Upper lobe of right lung (tissue), 1 donor: ENCODE measurements at regions not wholly inside any gene's neighbourhood (a gene's known extent, or its start where the extent isn't known, plus 50 kb on each side); places are given as distances from the start of the nearest gene placed in this dataset.
A peak's percentile ranks its signal among the peaks of the same experiment; 100 is the strongest.

ENCODE experiments used
- ATAC-seq: fragments of 200-7000 bp; cut with Tn5 transposase; one replicate; pipeline ENCODE4 v1.9.1; 2020; ENCODE audit warnings: mild to moderate bottlenecking, moderate library complexity
- DNase-seq: peaks from one replicate; pipeline ENCODE4 v3.0.0-alpha.2; 2020
- H3K27ac ChIP-seq: fragments of 200-600 bp; one replicate; pipeline ENCODE4 v1.8.0; 2022
- H3K27me3 ChIP-seq: fragments of 200-600 bp; one replicate; pipeline ENCODE4 v1.8.0; 2022; ENCODE audit warnings: mild to moderate bottlenecking
- H3K36me3 ChIP-seq: fragments of 200-600 bp; one replicate; pipeline ENCODE4 v1.8.0; 2022
- H3K4me1 ChIP-seq: fragments of 200-600 bp; one replicate; pipeline ENCODE4 v1.8.0; 2022
- H3K4me3 ChIP-seq: fragments of 200-600 bp; one replicate; pipeline ENCODE4 v1.8.0; 2022; ENCODE audit warnings: mild to moderate bottlenecking
- H3K9me3 ChIP-seq: fragments of 200-600 bp; one replicate; pipeline ENCODE4 v1.8.0; 2022
- CTCF ChIP-seq: fragments of 200-600 bp; IDR thresholded peaks from one replicate; pipeline ENCODE4 v1.8.0; 2022; ENCODE audit warnings: antibody characterized with exemption
- intact Hi-C: fragments of 100-400 bp; cut with DNase I; formaldehyde crosslinking; loops from one replicate; pipeline ENCODE4 v1.11.0; 2022
- donor health status: DM: no; HTN: yes; CAD: no; lungs with severe emphysema.

GRCh38 chr1:56222914-56223540 lies 356.3 kb downstream of the PLPP3 start:
- no peak for TF ChIP-seq CTCF
- DNase-seq (no peak), ATAC-seq (peak; percentile 74)
- no peaks in the 10 kb centered on the region for H3K36me3 ChIP-seq
- intact Hi-C loops, result no loop called here
- H3K27me3 ChIP-seq, result no peaks in the 10 kb centered on the region
- no peak overlapping the region for H3K27ac ChIP-seq
- H3K4me3 ChIP-seq, result no peak overlapping the region
- H3K9me3 ChIP-seq, result no peaks in the 10 kb centered on the region
- no peaks in the 10 kb centered on the region for H3K4me1 ChIP-seq

- H3K9me3 ChIP-seq, result no peaks in the 10 kb centered on the region
- TF ChIP-seq CTCF, result no peak
- ATAC-seq (no peak), DNase-seq (no peak)
- intact Hi-C loops, result no loop called here
- no peaks in the 10 kb centered on the region for H3K36me3 ChIP-seq
- no peak overlapping the region for H3K4me3 ChIP-seq
- H3K27ac ChIP-seq, result no peak overlapping the region
- H3K4me1 ChIP-seq, result no peaks in the 10 kb centered on the region
- H3K27me3 ChIP-seq, result no peaks in the 10 kb centered on the region
Measured at GRCh38 chr1:56220021-56220420, 359.3 kb downstream of the PLPP3 start.

- DNase-seq, result no peak
- no peak for TF ChIP-seq CTCF
Measured at GRCh38 chr1:56218023-56218422, 361.3 kb downstream of the PLPP3 start.

GRCh38 chr1:56216218-56216617 lies 363.1 kb downstream of the PLPP3 start:
- Histone ChIP-seq H3K4me3 (no peak overlapping the region), H3K9me3 (no peaks in the 10 kb centered on the region), H3K27me3 (no peaks in the 10 kb centered on the region), H3K27ac (no peak overlapping the region), H3K4me1 (no peaks in the 10 kb centered on the region), H3K36me3 (no peaks in the 10 kb centered on the region)
- ATAC-seq, result peak; percentile 70
- intact Hi-C loops, result no loop called here
- DNase-seq, result no peak
- no peak for TF ChIP-seq CTCF

More at GRCh38 chr1:56218023-56218422, 361.3 kb downstream of the PLPP3 start:
- Histone ChIP-seq H3K27ac (no peak overlapping the region), H3K4me1 (no peaks in the 10 kb centered on the region), H3K4me3 (no peak overlapping the region), H3K9me3 (no peaks in the 10 kb centered on the region), H3K27me3 (no peaks in the 10 kb centered on the region), H3K36me3 (no peaks in the 10 kb centered on the region)
- ATAC-seq, result no peak
- intact Hi-C loops, result no loop called here

GRCh38 chr1:56215771-56216170 lies 363.6 kb downstream of the PLPP3 start:
- H3K27me3 ChIP-seq, result no peaks in the 10 kb centered on the region
- no peak overlapping the region for H3K4me3 ChIP-seq
- no peaks in the 10 kb centered on the region for H3K9me3 ChIP-seq
- ATAC-seq, result no peak
- no peaks in the 10 kb centered on the region for H3K4me1 ChIP-seq
- no peak for DNase-seq
- intact Hi-C loops, result no loop called here
- no peak overlapping the region for H3K27ac ChIP-seq
- TF ChIP-seq CTCF, result no peak
- H3K36me3 ChIP-seq, result no peaks in the 10 kb centered on the region

GRCh38 chr1:56215086-56215485 lies 364.3 kb downstream of the PLPP3 start:
- DNase-seq (no peak), ATAC-seq (no peak)
- Histone ChIP-seq H3K4me3 (no peak overlapping the region), H3K9me3 (no peaks in the 10 kb centered on the region), H3K4me1 (no peaks in the 10 kb centered on the region), H3K27me3 (no peaks in the 10 kb centered on the region), H3K27ac (no peak overlapping the region), H3K36me3 (no peaks in the 10 kb centered on the region)
- intact Hi-C loops, result no loop called here
- TF ChIP-seq CTCF, result no peak
